Lower lobe of right lung (tissue), 2 donors: ENCODE measurements at regions not wholly inside any gene's neighbourhood (a gene's known extent, or its start where the extent isn't known, plus 50 kb on each side); places are given as distances from the start of the nearest gene placed in this dataset.

Experiments used
- ATAC-seq, 2 donors: fragments of 200-7000 bp; cut with Tn5 transposase; one replicate each; pipeline ENCODE4 v1.9.1; 2020 to 2022; ENCODE audit warnings: mild to moderate bottlenecking in 2 of 2, moderate library complexity in 2 of 2
- DNase-seq: peaks from one replicate; pipeline ENCODE4 v3.0.0-alpha.2; 2020
- H3K27ac ChIP-seq: fragments of 200-600 bp; one replicate; pipeline ENCODE4 v1.8.0; 2022
- H3K27me3 ChIP-seq: fragments of 200-600 bp; one replicate; pipeline ENCODE4 v1.8.0; 2022; ENCODE audit warnings: low read depth
- H3K36me3 ChIP-seq: fragments of 200-600 bp; one replicate; pipeline ENCODE4 v1.8.0; 2022; ENCODE audit warnings: mild to moderate bottlenecking
- H3K4me1 ChIP-seq: fragments of 200-600 bp; one replicate; pipeline ENCODE4 v1.8.0; 2022
- H3K4me3 ChIP-seq: fragments of 200-600 bp; one replicate; pipeline ENCODE4 v1.8.0; 2022; ENCODE audit warnings: mild to moderate bottlenecking
- H3K9me3 ChIP-seq: fragments of 200-600 bp; one replicate; pipeline ENCODE4 v1.8.0; 2022
- CTCF ChIP-seq: fragments of 200-600 bp; IDR thresholded peaks from one replicate; pipeline ENCODE4 v1.8.0; 2022; ENCODE audit warnings: antibody characterized with exemption, mild to moderate bottlenecking
- intact Hi-C: fragments of 100-400 bp; cut with DNase I; formaldehyde crosslinking; loops from one replicate; pipeline ENCODE4 v1.11.0; 2022
- donor health status: DM: no; HTN: yes; CAD: no; lungs with severe emphysema.

GRCh38 chr6:156510242-156510641 is 266.9 kb upstream of the ARID1B start:
- Histone ChIP-seq H3K36me3 (no peaks in the 10 kb centered on the region), H3K4me1 (no peaks in the 10 kb centered on the region), H3K9me3 (no peaks in the 10 kb centered on the region), H3K27me3 (peaks cover 4% of the 10 kb centered on the region), H3K27ac (no peak overlapping the region), H3K4me3 (no peak overlapping the region)
- DNase-seq (no peak), ATAC-seq (no peak)
- no peak for TF ChIP-seq CTCF
- intact Hi-C loops = no loop called here

- Histone ChIP-seq H3K9me3 (no peaks in the 10 kb centered on the region), H3K27me3 (peaks cover 4% of the 10 kb centered on the region), H3K36me3 (no peaks in the 10 kb centered on the region), H3K27ac (no peak overlapping the region), H3K4me3 (no peak overlapping the region), H3K4me1 (no peaks in the 10 kb centered on the region)
- DNase-seq (no peak), ATAC-seq (no peak)
- no peak for TF ChIP-seq CTCF
- intact Hi-C loops = no loop called here
These were observed 267.7 kb upstream of the ARID1B start for GRCh38 chr6:156509496-156509895.

- Histone ChIP-seq H3K27ac (no peak overlapping the region), H3K4me3 (no peak overlapping the region), H3K9me3 (no peaks in the 10 kb centered on the region), H3K27me3 (peaks cover 4% of the 10 kb centered on the region), H3K36me3 (no peaks in the 10 kb centered on the region), H3K4me1 (no peaks in the 10 kb centered on the region)
- TF ChIP-seq CTCF = no peak
- intact Hi-C loops = no loop called here
- ATAC-seq (no peak), DNase-seq (no peak)
These were observed 268.3 kb upstream of the ARID1B start for GRCh38 chr6:156508923-156509322.

- Histone ChIP-seq H3K4me1 (no peaks in the 10 kb centered on the region), H3K27me3 (peaks cover 4% of the 10 kb centered on the region), H3K4me3 (no peak overlapping the region), H3K36me3 (no peaks in the 10 kb centered on the region), H3K27ac (no peak overlapping the region), H3K9me3 (no peaks in the 10 kb centered on the region)
- intact Hi-C loops = no loop called here
- no peak for TF ChIP-seq CTCF
- ATAC-seq (no peak), DNase-seq (no peak)
These were observed 269.1 kb upstream of the ARID1B start for GRCh38 chr6:156508126-156508525.

DNA sequence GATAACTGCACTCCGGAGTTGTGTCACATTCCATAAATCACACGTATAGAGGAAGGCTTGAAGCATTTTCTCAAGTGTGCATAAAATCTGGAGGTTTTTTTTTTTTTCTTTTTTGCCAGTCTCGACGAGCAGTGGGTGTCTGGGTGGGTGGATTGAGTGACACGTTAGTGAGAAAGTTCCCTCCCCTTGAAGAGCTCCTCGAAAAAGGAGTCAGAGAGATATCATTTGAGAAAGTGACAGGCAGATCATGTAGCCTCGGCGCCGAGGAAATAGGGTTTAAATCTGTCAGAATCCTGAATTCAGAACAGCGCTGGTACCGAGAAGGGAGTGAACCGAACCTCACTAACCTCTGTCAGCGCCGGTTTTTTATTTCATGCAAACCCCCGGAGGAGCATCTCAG is 269.5 kb upstream of the ARID1B start:
- no peak for TF ChIP-seq CTCF
- H3K27me3 ChIP-seq = peaks cover 4% of the 10 kb centered on the region
- H3K9me3 ChIP-seq = no peaks in the 10 kb centered on the region
- ATAC-seq (no peak), DNase-seq (no peak)
- no peaks in the 10 kb centered on the region for H3K36me3 ChIP-seq
- H3K27ac ChIP-seq = no peak overlapping the region
- H3K4me1 ChIP-seq = no peaks in the 10 kb centered on the region
- intact Hi-C loops = no loop called here
- no peak overlapping the region for H3K4me3 ChIP-seq

DNA sequence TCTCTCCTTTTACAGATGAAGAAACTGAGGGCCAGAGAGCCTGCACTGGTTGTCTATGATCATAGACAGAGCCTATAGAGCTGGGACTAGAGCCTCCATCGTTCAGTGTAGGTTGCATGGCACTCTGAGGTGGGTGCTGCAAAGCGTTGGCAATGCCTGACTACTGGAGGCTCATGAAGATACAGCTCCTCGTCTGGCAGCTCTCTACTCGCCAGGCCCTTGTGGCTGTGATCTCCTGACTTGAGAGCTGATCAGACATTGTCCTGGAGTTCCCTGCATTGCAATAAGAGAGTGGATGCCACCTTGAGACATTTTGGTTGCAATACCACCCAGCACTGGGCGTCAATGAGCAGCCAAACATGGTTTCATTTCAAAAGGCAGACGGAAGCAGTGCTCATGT is 270.1 kb upstream of the ARID1B start:
- Histone ChIP-seq H3K4me3 (no peak overlapping the region), H3K27me3 (peaks cover 4% of the 10 kb centered on the region), H3K27ac (no peak overlapping the region), H3K4me1 (no peaks in the 10 kb centered on the region), H3K9me3 (no peaks in the 10 kb centered on the region), H3K36me3 (no peaks in the 10 kb centered on the region)
- ATAC-seq = no peak
- intact Hi-C loops = no loop called here
- no peak for DNase-seq
- TF ChIP-seq CTCF = no peak
